Mucosa of descending colon (tissue), 3 donors: ENCODE measurements at regions not wholly inside any gene's neighbourhood (a gene's known extent, or its start where the extent isn't known, plus 50 kb on each side); places are given as distances from the start of the nearest gene placed in this dataset.

Experiments
- ATAC-seq: fragments of 200-7000 bp; cut with Tn5 transposase; one replicate; pipeline ENCODE4 v1.9.1; 2020; ENCODE audit warnings: mild to moderate bottlenecking, moderate library complexity
- DNase-seq, 3 donors: peaks; one replicate each; pipeline ENCODE4 v3.0.0-alpha.2; 2020
- H3K36me3 ChIP-seq: fragments of 200-600 bp; one replicate; pipeline ENCODE4 v1.8.0; 2021; ENCODE audit warnings: low read depth, mild to moderate bottlenecking
- H3K4me1 ChIP-seq: fragments of 200-600 bp; one replicate; pipeline ENCODE4 v1.8.0; 2021; ENCODE audit warnings: low read depth, mild to moderate bottlenecking
- H3K4me3 ChIP-seq: fragments of 200-600 bp; one replicate; pipeline ENCODE4 v1.8.0; 2021; ENCODE audit warnings: mild to moderate bottlenecking
- H3K9me3 ChIP-seq: fragments of 200-600 bp; one replicate; pipeline ENCODE4 v1.8.0; 2021; ENCODE audit warnings: mild to moderate bottlenecking
- CTCF ChIP-seq: fragments of 200-600 bp; IDR thresholded peaks from one replicate; pipeline ENCODE4 v1.8.0; 2022; ENCODE audit warnings: antibody characterized with exemption, mild to moderate bottlenecking
- intact Hi-C, 2 donors: fragments of 100-400 bp; cut with DNase I in 1 of 2; cut with micrococcal nuclease in 1 of 2; formaldehyde crosslinking; loops; one replicate each; pipeline versions ENCODE4 v1.11.0 to v1.11.1; 2022; cut with DNase I, micrococcal nuclease
- donor health status: DM: no; HTN: no; CAD: no; lungs with moderate emphysema.
- donor health status: DM: no; HTN: no; CAD: no.
- donor health status: DM: no; HTN: yes; CAD: no.

GRCh38 chr3:80187981-80188380 lies 420.2 kb upstream of the ROBO1 start:
- no peaks in the 10 kb centered on the region for H3K36me3 ChIP-seq
- DNase-seq, result no peak
- no peak for ATAC-seq
- no peak overlapping the region for H3K4me3 ChIP-seq
- no peak for TF ChIP-seq CTCF
- intact Hi-C loops, result no loop called here
- no peaks in the 10 kb centered on the region for H3K4me1 ChIP-seq
- H3K9me3 ChIP-seq, result no peaks in the 10 kb centered on the region

- ATAC-seq (no peak), DNase-seq (no peak)
- no peaks in the 10 kb centered on the region for H3K36me3 ChIP-seq
- intact Hi-C loops, result no loop called here
- TF ChIP-seq CTCF, result no peak
- H3K9me3 ChIP-seq, result no peaks in the 10 kb centered on the region
- no peak overlapping the region for H3K4me3 ChIP-seq
- no peaks in the 10 kb centered on the region for H3K4me1 ChIP-seq
These were observed 392.2 kb upstream of the ROBO1 start for GRCh38 chr3:80159990-80160506.

GRCh38 chr3:80158332-80158731 lies 390.5 kb upstream of the ROBO1 start:
- ATAC-seq, result no peak
- H3K4me1 ChIP-seq, result no peaks in the 10 kb centered on the region
- H3K9me3 ChIP-seq, result no peaks in the 10 kb centered on the region
- no peaks in the 10 kb centered on the region for H3K36me3 ChIP-seq
- H3K4me3 ChIP-seq, result no peak overlapping the region
- no peak for DNase-seq
- no peak for TF ChIP-seq CTCF
- intact Hi-C loops, result no loop called here

- no peak for DNase-seq
- ATAC-seq, result no peak
- Histone ChIP-seq H3K36me3 (no peaks in the 10 kb centered on the region), H3K9me3 (no peaks in the 10 kb centered on the region), H3K4me1 (no peaks in the 10 kb centered on the region), H3K4me3 (no peak overlapping the region)
- TF ChIP-seq CTCF, result no peak
- intact Hi-C loops, result no loop called here
These were observed 389.7 kb upstream of the ROBO1 start for GRCh38 chr3:80157546-80157945.

GRCh38 chr3:80152692-80153091 lies 384.9 kb upstream of the ROBO1 start:
- intact Hi-C loops, result no loop called here
- DNase-seq (no peak), ATAC-seq (no peak)

More at GRCh38 chr3:80152692-80153091, 384.9 kb upstream of the ROBO1 start:
- Histone ChIP-seq H3K4me3 (no peak overlapping the region), H3K36me3 (no peaks in the 10 kb centered on the region), H3K9me3 (peaks cover 11% of the 10 kb centered on the region), H3K4me1 (no peaks in the 10 kb centered on the region)
- no peak for TF ChIP-seq CTCF
